Body of pancreas (tissue), 4 donors: ENCODE measurements at regions not wholly inside any gene's neighbourhood (a gene's known extent, or its start where the extent isn't known, plus 50 kb on each side); places are given as distances from the start of the nearest gene placed in this dataset.

Experiments used
- ATAC-seq: fragments of 150-250 bp; one replicate; pipeline ENCODE4 v1.9.1; 2016
- DNase-seq, 4 donors: peaks; one replicate each; pipeline ENCODE4 v3.0.0-alpha.2; 2019
- H3K27ac ChIP-seq, 4 donors: fragments of 200-600 bp; sonication (generic); 1 replicate in 3 of 4; 2 replicates in 1 of 4; pipeline versions ENCODE4 v1.5.1 to v1.6.1; 2016 to 2019; ENCODE audit warnings: mild to moderate bottlenecking in 1 of 4, mixed read lengths in 1 of 4, moderate library complexity in 1 of 4
- H3K27me3 ChIP-seq, 2 donors: fragments of 200-600 bp; sonication (generic); one replicate each; pipeline ENCODE4 v1.6.0; 2016; ENCODE audit warnings: mild to moderate bottlenecking in 1 of 2
- H3K36me3 ChIP-seq, 2 donors: fragments of 200-600 bp; sonication (generic); replicated peaks in 1 of 2; 2 replicates each; pipeline ENCODE4 v1.5.1; 2016; ENCODE audit warnings: low read depth in 2 of 2; ENCODE audit not compliant: insufficient read depth in 1 of 2
- H3K4me1 ChIP-seq: fragments of 200-600 bp; sonication (generic); one replicate; pipeline ENCODE4 v1.6.0; 2016
- H3K4me3 ChIP-seq, 2 donors: fragments of 200-600 bp; sonication (generic); 1 replicate in 1 of 2; 2 replicates in 1 of 2; pipeline ENCODE4 v1.5.1; 2016 to 2019
- H3K9me3 ChIP-seq, 3 donors: fragments of 200-600 bp; sonication (generic); 1 replicate in 2 of 3; 2 replicates in 1 of 3; pipeline ENCODE4 v1.5.1; 2016
- CTCF ChIP-seq, 7 experiments: fragments of 450-650 bp in 4 of 7; fragments of 200-600 bp in 3 of 7; sonication (generic) in 3 of 7; IDR thresholded peaks; one replicate each; pipeline ENCODE4 v1.5.1; 2016 to 2019; ENCODE audit warnings: antibody characterized with exemption in 7 of 7
- POLR2A ChIP-seq, 3 donors: fragments of 450-650 bp; IDR thresholded peaks; one replicate each; pipeline ENCODE4 v1.6.1; 2016; ENCODE audit warnings: antibody characterized with exemption in 3 of 3, mild to moderate bottlenecking in 2 of 3
- WGBS, 2 donors: methylation state at CpG; one replicate each; pipeline ENCODE4 v1.1.5; 2017; 5-methylcytosine and 5-hydroxymethylcytosine counted together
- intact Hi-C: fragments of 100-400 bp; cut with DNase I; formaldehyde crosslinking; loops from one replicate; pipeline ENCODE4 v1.15.1; 2023

- H3K9me3 ChIP-seq = no peaks in the 10 kb centered on the region
- no peak for TF ChIP-seq POLR2A (IDR thresholded peaks at IDR 0.05)
- TF ChIP-seq CTCF (IDR thresholded peaks at IDR 0.05) = no peak
- ATAC-seq = no peak
- no peaks in the 10 kb centered on the region for H3K36me3 ChIP-seq
- intact Hi-C loops = no loop called here
- no peak for DNase-seq
- H3K27me3 ChIP-seq = no peaks in the 10 kb centered on the region
- no peak overlapping the region for H3K27ac ChIP-seq
- H3K4me1 ChIP-seq = no peaks in the 10 kb centered on the region
- H3K4me3 ChIP-seq = no peak overlapping the region
- WGBS, 2 donors = 68 to 71% methylated on average over 7 to 12 of the region's 12 CpGs
Observed at GRCh38 chr17:54662978-54663876, 237.4 kb upstream of the TOM1L1 start.

GRCh38 chr17:54666559-54666958 is 234.1 kb upstream of the TOM1L1 start:
- Histone ChIP-seq H3K27me3 (no peaks in the 10 kb centered on the region), H3K4me1 (no peaks in the 10 kb centered on the region), H3K36me3 (no peaks in the 10 kb centered on the region), H3K4me3 (no peak overlapping the region), H3K27ac (no peak overlapping the region), H3K9me3 (no peaks in the 10 kb centered on the region)
- WGBS, 2 donors = 56 to 64% methylated on average over 4 of the region's 4 CpGs
- DNase-seq (no peak), ATAC-seq (no peak)
- TF ChIP-seq POLR2A (IDR thresholded peaks at IDR 0.05) (no peak), CTCF (IDR thresholded peaks at IDR 0.05) (peak in 1 of 7 experiments; percentile 4)
- intact Hi-C loops = no loop called here

DNA sequence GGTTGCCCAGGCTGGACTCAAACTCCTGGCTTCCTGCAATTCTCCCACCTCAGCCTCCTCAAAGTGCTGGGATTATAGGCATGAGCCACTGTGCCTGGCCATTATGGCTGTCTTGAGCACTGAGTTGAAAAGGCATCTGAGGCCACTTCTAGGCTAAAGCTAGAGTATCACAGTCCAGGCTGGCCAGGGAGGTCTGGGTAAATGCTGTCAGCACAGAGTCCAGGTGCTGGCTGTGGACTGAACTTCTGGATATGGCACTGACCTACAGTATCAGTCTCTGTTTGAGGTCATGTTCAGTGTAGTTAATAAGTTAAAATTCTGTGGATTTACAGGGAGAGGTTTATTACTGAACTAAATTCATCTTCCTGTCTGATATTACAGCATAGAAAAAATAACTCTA is 222.5 kb upstream of the TOM1L1 start:
- intact Hi-C loops = no loop called here
- Histone ChIP-seq H3K36me3 (no peaks in the 10 kb centered on the region), H3K9me3 (no peaks in the 10 kb centered on the region), H3K4me3 (no peak overlapping the region), H3K27me3 (no peaks in the 10 kb centered on the region), H3K27ac (no peak overlapping the region), H3K4me1 (no peaks in the 10 kb centered on the region)
- ATAC-seq (no peak), DNase-seq (no peak)
- no peak for TF ChIP-seq POLR2A (IDR thresholded peaks at IDR 0.05)
- TF ChIP-seq CTCF (IDR thresholded peaks at IDR 0.05) = no peak

GRCh38 chr17:54680410-54680809 is 220.2 kb upstream of the TOM1L1 start:
- no peak for TF ChIP-seq CTCF (IDR thresholded peaks at IDR 0.05)
- no peak for TF ChIP-seq POLR2A (IDR thresholded peaks at IDR 0.05)
- DNase-seq = no peak
- H3K36me3 ChIP-seq = no peaks in the 10 kb centered on the region
- no peaks in the 10 kb centered on the region for H3K27me3 ChIP-seq
- 54 to 68% methylated on average over 9 of the region's 9 CpGs for whole genome bisulfite sequencing, 2 donors
- H3K4me1 ChIP-seq = no peaks in the 10 kb centered on the region
- no peak overlapping the region for H3K27ac ChIP-seq
- ATAC-seq = no peak
- H3K9me3 ChIP-seq = no peaks in the 10 kb centered on the region
- H3K4me3 ChIP-seq = no peak overlapping the region
- intact Hi-C loops = no loop called here
